GM12892 (cell line): ENCODE measurements at regions not wholly inside any gene's neighbourhood (a gene's known extent, or its start where the extent isn't known, plus 50 kb on each side); places are given as distances from the start of the nearest gene placed in this dataset.
"Not testable (repeated sequence)": the region's sequence is repeated elsewhere in the genome, so short reads cannot be mapped to it uniquely, and the experiment has no call there.

Experiments used
- DNase-seq: peaks from one replicate; pipeline ENCODE4 v3.0.0; 2011; ENCODE audit not compliant: insufficient read length
- FAIRE-seq: peaks from 2 replicates; lab custom pipeline; 2011; peaks lifted over from hg19 to GRCh38; lab: Jason Lieb, UNC
- POLR2A ChIP-seq: IDR thresholded peaks from 2 replicates; pipeline ENCODE4 v1.6.1; 2011; ENCODE audit warnings: low read depth, low read length, control low read depth
- POLR2AphosphoS5 ChIP-seq: IDR thresholded peaks from 2 replicates; pipeline ENCODE4 v1.6.1; 2011; ENCODE audit warnings: low read depth, low read length, control low read depth
- TAF1 ChIP-seq: IDR thresholded peaks from 2 replicates; pipeline ENCODE4 v1.6.1; 2011; ENCODE audit warnings: low read depth, mild to moderate bottlenecking, control low read depth, low read length, borderline replicate concordance

DNA sequence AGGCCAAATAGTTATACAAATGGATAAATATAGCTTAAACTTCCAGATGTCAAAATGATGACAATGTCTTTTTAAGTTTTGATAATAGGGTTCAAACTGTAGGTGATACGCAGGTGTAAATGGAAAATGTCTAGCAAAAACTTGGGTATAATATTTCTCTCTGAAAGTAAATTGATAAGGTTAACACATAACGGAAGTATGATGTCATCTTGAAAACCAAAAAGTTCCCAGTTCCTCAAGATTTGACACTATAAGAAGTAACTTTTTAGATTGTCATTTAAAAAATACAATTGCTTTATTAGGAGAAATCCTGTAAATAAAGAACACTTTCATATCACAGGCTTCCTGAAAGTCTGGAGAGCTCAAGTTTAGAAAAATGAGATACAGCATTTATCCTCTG lies 483.4 kb downstream of the FRK start:
- TF ChIP-seq POLR2A: no peak
- TF ChIP-seq POLR2AphosphoS5: no peak
- no peak for TF ChIP-seq TAF1
- no peak for FAIRE-seq
- DNase-seq: no peak

GRCh38 chr6:115575285-115575684 lies 485.4 kb downstream of the FRK start:
- TF ChIP-seq POLR2A (no peak), TAF1 (no peak), POLR2AphosphoS5 (no peak)
- FAIRE-seq: no peak
- DNase-seq: no peak

DNA sequence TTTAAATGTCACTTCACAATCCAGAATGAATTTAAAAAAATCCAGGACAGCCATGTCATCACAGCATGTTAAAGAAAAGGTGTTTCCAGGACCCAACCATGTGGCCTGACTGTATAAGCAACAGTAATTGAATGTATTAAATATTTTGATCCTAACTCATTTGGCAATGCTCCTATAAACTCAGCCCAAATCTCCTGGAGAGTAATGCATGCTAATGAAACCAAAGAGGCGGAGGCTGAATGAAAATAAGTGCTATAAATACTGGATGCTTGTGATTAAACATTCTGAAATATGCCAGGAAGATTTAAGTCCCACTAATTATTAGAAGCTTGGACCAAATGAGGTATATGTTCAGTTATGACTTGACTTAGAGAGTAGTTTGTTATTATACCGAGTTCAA lies 486.8 kb downstream of the FRK start:
- no peak for TF ChIP-seq POLR2AphosphoS5
- TF ChIP-seq TAF1: no peak
- TF ChIP-seq POLR2A: no peak
- DNase-seq: no peak
- FAIRE-seq: no peak

DNA sequence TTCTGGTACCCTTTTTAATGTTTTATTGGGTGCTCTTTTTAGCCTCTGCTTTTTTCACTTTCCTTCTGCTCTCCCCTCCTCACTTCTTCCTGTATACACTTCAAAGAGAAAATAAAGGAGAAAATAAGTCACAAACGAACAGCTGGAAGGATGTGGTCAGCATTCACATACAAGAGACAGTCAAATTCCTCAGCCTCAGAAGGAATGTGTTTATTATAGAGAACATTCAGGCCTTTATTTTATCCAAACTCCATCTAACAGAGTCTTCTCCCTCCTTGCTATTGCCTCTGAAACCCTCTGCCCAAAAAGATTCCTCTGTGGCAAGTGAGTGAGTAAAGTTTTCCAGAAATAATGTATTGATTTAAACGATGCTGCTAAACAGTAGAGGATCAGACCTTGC lies 490.4 kb downstream of the FRK start:
- FAIRE-seq (no peak), DNase-seq (no peak)
- TF ChIP-seq POLR2AphosphoS5 (no peak), POLR2A (no peak), TAF1 (no peak)

- TF ChIP-seq POLR2AphosphoS5: no peak
- no peak for TF ChIP-seq TAF1
- no peak for TF ChIP-seq POLR2A
- FAIRE-seq: no peak
- no peak for DNase-seq
Measured at GRCh38 chr6:115554060-115554459, 506.6 kb downstream of the FRK start.

- TF ChIP-seq POLR2A (no peak), POLR2AphosphoS5 (no peak)
- no peak for DNase-seq
- FAIRE-seq: no peak
Measured at GRCh38 chr6:115551527-115551926, 509.2 kb downstream of the FRK start.

- FAIRE-seq: no peak
- DNase-seq: no peak
- TF ChIP-seq TAF1 (no peak), POLR2A (no peak), POLR2AphosphoS5 (no peak)
Measured at GRCh38 chr6:115545672-115545986, 515.1 kb downstream of the FRK start.

DNA sequence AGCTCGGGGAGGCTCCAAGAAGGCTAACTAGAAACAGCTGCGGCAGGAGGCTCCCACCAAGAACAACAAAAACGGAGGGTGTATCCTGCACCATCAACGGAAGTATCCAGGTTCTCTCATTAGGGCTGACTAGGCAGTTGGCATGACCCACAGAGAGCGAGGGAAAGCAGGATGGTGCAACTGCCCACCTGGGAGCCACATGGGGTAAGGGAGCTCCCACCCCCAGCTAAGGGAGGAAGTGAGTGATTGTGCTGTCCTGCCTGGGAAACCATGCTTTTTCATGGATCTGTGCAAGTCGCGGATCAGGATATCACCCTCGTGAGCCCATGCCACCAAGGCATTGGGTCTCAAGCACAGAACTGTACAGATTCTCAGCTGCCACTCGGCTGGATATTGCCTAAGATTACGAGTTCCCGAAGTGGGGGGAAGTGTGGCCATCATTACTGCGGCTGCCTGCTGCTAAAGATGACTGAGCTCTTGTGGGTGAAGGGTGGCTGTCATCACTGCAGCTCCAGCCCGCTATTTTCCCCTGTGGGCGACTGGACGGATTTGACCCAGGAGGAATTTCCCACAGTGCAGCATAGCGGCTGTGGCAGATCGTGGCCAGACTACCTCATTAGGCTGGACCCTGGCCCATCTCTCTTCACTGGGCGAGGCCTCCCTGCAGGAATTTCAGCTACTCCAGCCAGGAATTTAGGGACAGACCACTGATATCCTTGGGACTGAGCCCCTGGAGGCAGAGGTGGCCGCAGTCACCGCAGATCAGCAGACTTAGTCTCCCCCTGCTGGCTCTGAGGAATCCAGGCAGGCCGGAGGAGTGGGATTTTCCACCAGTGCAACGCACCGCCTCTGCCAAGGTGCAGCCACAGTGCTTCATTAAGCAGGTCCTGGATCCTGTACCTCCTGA lies 515.7 kb downstream of the FRK start:
- no peak for FAIRE-seq

DNA sequence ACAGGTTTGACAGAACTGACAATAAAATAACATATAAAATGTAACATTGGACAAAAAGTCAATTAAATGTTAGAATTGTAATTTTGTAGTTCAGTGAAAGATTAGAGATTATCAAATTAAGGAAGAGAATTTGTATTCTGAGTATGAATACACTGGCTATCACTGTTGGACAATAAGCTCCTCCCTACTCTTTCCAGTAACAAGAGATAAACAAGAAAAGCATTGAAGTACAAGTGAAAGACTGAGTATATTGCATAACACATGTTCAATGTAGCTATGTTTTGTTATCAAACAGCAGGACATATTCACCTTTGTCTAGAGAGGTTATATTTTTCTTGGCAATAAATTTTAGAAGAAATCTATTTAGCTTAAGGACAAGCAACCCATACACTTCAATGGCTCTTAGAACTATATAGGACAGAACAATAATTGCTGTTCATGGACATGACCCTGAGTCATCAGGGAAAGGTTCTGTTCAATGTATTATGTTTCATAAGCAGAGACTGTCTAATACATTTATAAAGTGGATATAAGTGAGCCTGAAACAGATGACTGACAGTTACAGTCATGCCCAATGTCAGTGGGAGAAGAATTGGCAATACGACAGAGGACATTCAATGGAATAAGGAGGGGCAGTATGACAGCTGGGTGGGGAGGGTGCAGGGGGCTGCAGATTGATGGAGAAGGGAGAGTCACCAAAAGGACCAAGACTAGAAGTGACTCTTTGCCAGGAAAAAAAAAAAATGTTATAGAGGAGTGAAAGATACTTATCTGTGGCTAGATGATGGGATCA lies 520.4 kb downstream of the FRK start:
- DNase-seq (no peak), FAIRE-seq (no peak)
- TF ChIP-seq POLR2A (no peak), TAF1 (no peak)

More for the DNA sequence above, 515.7 kb downstream of the FRK start:
- DNase-seq: no peak
- no peak for TF ChIP-seq TAF1
- TF ChIP-seq POLR2A: no peak
- no peak for TF ChIP-seq POLR2AphosphoS5

- DNase-seq: no peak
- FAIRE-seq: no peak
- no peak for TF ChIP-seq POLR2A
Measured at GRCh38 chr6:115539531-115539930, 521.2 kb downstream of the FRK start.

DNA sequence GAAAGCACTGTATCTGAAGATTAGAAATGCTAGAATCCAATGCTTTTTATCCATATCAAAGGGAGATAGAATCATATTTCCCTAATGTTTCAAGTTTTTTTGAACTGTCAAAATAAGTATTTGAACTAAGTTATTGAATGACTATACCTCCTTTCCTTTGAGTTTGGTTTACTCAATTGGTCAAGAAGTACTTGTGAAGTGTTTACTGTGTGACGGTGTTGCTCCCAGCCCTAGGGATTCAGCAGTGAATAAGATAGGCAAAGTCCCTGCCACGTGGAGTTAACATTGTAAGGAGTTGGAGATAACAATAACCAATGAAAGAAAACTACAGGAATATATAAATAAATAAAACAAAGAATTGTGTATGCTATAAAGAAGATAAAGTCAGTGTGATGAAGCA lies 535.9 kb downstream of the FRK start:
- TF ChIP-seq POLR2AphosphoS5 (no peak), TAF1 (no peak), POLR2A (no peak)

DNA sequence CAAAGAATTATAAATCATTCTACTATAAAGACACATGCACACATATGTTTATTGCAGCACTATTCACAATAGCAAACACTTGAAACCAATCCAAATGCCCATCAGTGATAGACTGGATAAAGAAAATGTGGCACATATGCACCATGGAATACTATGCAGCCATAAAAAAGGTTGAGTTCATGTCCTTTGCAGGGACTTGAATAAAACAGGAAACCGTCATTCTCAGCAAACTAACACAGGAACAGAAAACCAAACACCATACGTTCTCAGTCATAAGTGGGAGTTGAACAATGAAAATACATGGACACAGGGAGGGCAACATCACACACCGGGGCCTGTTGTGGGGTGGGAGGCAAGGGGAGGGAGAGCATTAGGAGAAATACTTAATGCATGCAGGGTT lies 538.9 kb downstream of the FRK start:
- not testable (repeated sequence) for FAIRE-seq, DNase-seq

More for the DNA sequence above, 535.9 kb downstream of the FRK start:
- FAIRE-seq (no peak), DNase-seq (no peak)
